H1 (cell line): ENCODE measurements at regions not wholly inside any gene's neighbourhood (a gene's known extent, or its start where the extent isn't known, plus 50 kb on each side); places are given as distances from the start of the nearest gene placed in this dataset.

Source experiments
- CBX8 ChIP-seq: fragments of 300-800, 300-1000 bp; sonication (generic); IDR thresholded peaks from 2 replicates; pipeline ENCODE4 v1.7.1; 2016; ENCODE audit warnings: low read depth, low read length, borderline replicate concordance
- CHD7 ChIP-seq: fragments of 300-600 bp; sonication (generic); IDR thresholded peaks from 2 replicates; pipeline ENCODE4 v1.7.1; 2012; ENCODE audit warnings: low read length, moderate library complexity, mild to moderate bottlenecking, inconsistent platforms; ENCODE audit not compliant: insufficient replicate concordance
- EGR1 ChIP-seq: IDR thresholded peaks from 2 replicates; pipeline ENCODE4 v1.6.1; 2011; ENCODE audit warnings: low read depth, low read length, borderline replicate concordance
- JUN ChIP-seq: IDR thresholded peaks from 2 replicates; pipeline ENCODE4 v1.6.1; 2011; ENCODE audit warnings: low read depth, mild to moderate bottlenecking, improper control_type of control experiment, low read length
- KDM1A ChIP-seq: fragments of 200-600, 300-600 bp; sonication (generic); IDR thresholded peaks from 2 replicates; pipeline ENCODE4 v1.7.1; 2016; ENCODE audit warnings: mild to moderate bottlenecking, low read length, borderline replicate concordance
- POLR2A ChIP-seq, 2 experiments: IDR thresholded peaks; 1 replicate in 1 of 2; 2 replicates in 1 of 2; pipeline ENCODE4 v1.6.1; 2011; ENCODE audit warnings: low read depth in 2 of 2, low read length in 2 of 2, mild to moderate bottlenecking in 2 of 2; ENCODE audit errors: control extremely low read depth in 1 of 2
- SAP30 ChIP-seq: fragments of 300-600 bp; sonication (generic); IDR thresholded peaks from 2 replicates; pipeline ENCODE4 v1.7.1; 2012; ENCODE audit warnings: low read length, moderate library complexity, mild to moderate bottlenecking, inconsistent platforms; ENCODE audit not compliant: insufficient read depth, insufficient replicate concordance
- SUZ12 ChIP-seq: fragments of 200-600 bp; sonication (generic); IDR thresholded peaks from 2 replicates; pipeline ENCODE4 v1.6.1; 2012; ENCODE audit warnings: mild to moderate bottlenecking, inconsistent platforms, low read length, moderate library complexity, mixed read lengths
- TAF7 ChIP-seq: optimal IDR thresholded peaks from 2 replicates; pipeline ENCODE3; 2011; ENCODE audit warnings: low read depth, mild to moderate bottlenecking, inconsistent platforms, low read length, moderate library complexity, borderline replicate concordance

DNA sequence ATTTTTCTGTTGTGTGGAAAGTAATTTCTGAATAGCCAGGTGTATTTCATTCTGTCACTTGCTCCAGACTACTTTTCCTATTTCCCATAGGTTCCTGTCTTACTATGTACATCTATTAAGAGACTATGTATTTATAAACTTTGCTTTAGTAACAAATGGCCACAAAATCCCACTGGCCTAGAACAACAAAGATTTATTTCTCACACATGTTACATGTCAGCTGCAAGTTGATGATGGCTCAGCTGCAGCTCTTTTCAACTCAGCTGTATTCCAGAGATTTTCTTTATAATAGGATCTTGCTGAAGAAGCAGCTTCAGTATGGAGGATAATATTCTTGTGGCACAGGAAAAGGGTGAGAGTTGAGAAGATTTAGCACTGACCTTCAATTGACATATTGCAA is 539.6 kb upstream of the LRRC4C start (continued):
- no peak for TF ChIP-seq CHD7
- no peak for TF ChIP-seq SUZ12
- TF ChIP-seq CBX8, result no peak
- TF ChIP-seq TAF7, result no peak
- TF ChIP-seq EGR1, result no peak
- TF ChIP-seq POLR2A (IDR thresholded peaks at IDR 0.05; ENCODE audit: control extremely low read depth in 1 of 2, low read depth in 2 of 2, low read length in 2 of 2), result no peak
- TF ChIP-seq KDM1A, result no peak
- no peak for TF ChIP-seq JUN
- TF ChIP-seq SAP30, result no peak
